SH-SY5Y (cell line): ENCODE measurements at regions not wholly inside any gene's neighbourhood (a gene's known extent, or its start where the extent isn't known, plus 50 kb on each side); places are given as distances from the start of the nearest gene placed in this dataset.

Experiments used
- GATA2 ChIP-seq: IDR thresholded peaks from 2 replicates; pipeline ENCODE4 v1.6.1; 2011; ENCODE audit warnings: mild to moderate bottlenecking, low read depth, low read length
- GATA3 ChIP-seq: IDR thresholded peaks from 2 replicates; pipeline ENCODE4 v1.6.1; 2011; ENCODE audit warnings: low read depth, mild to moderate bottlenecking, low read length, moderate library complexity

GRCh38 chr11:21794306-21794705 lies 398.6 kb upstream of the ANO5 start:
- TF ChIP-seq GATA2, result no peak
- no peak for TF ChIP-seq GATA3
